Activated CD8-positive, alpha-beta T cell treated with anti-CD3 and anti-CD28 coated beads for 36 hours (primary cell): ENCODE measurements at regions not wholly inside any gene's neighbourhood (a gene's known extent, or its start where the extent isn't known, plus 50 kb on each side); places are given as distances from the start of the nearest gene placed in this dataset.
A peak's percentile ranks its signal among the peaks of the same experiment; 100 is the strongest.

Source experiments
- ATAC-seq: fragments of 200-7000 bp; cut with Tn5 transposase; one replicate; pipeline ENCODE4 v1.10.0; 2021; ENCODE audit warnings: mild to moderate bottlenecking, moderate library complexity
- CTCF ChIA-PET: fragments of 350-600 bp; sonication (Branson Sonifier 250); formaldehyde crosslinking; loops from one replicate; lab custom pipeline; 2021; ENCODE audit warnings: antibody characterized with exemption; lab: Charles Lee
- POLR2A ChIA-PET: fragments of 350-600 bp; sonication (Branson Sonifier 250); formaldehyde crosslinking; loops from one replicate; lab custom pipeline; 2021; ENCODE audit warnings: antibody characterized with exemption; lab: Charles Lee
- DNase-seq: peaks from one replicate; pipeline ENCODE4 v3.0.0-alpha.2; 2020
- H3K27ac Mint-ChIP-seq: one replicate; pipeline ENCODE4 v1.8.0; 2021; ENCODE audit warnings: mild to moderate bottlenecking, mixed read lengths
- H3K27me3 Mint-ChIP-seq: one replicate; pipeline ENCODE4 v1.8.0; 2021; ENCODE audit warnings: mixed read lengths
- H3K36me3 Mint-ChIP-seq: one replicate; pipeline ENCODE4 v1.8.0; 2021; ENCODE audit warnings: low read depth, mixed read lengths
- H3K4me1 Mint-ChIP-seq: one replicate; pipeline ENCODE4 v1.8.0; 2021; ENCODE audit warnings: low read depth, mixed read lengths
- H3K4me3 Mint-ChIP-seq: one replicate; pipeline ENCODE4 v1.8.0; 2021; ENCODE audit warnings: mild to moderate bottlenecking, moderate library complexity, mixed read lengths
- H3K9me3 Mint-ChIP-seq: one replicate; pipeline ENCODE4 v1.8.0; 2021; ENCODE audit warnings: mixed read lengths
- CTCF ChIP-seq: fragments of 200-600 bp; IDR thresholded peaks from one replicate; pipeline ENCODE4 v1.8.0; 2022; ENCODE audit warnings: antibody characterized with exemption, mild to moderate bottlenecking
- intact Hi-C: fragments of 100-400 bp; cut with micrococcal nuclease; formaldehyde crosslinking; loops from one replicate; pipeline ENCODE4 v1.10.0; 2022

GRCh38 chr9:16191691-16192402 is 639.0 kb downstream of the CCDC171 start:
- peak; percentile 89 for ATAC-seq
- POLR2A ChIA-PET = no interaction called here

GRCh38 chr9:16192403-16193017 is 639.7 kb downstream of the CCDC171 start:
- Mint-ChIP-seq H3K9me3 (peaks cover 6% of the 10 kb centered on the region), H3K4me1 (no peaks in the 10 kb centered on the region), H3K36me3 (no peaks in the 10 kb centered on the region), H3K27ac (no peak overlapping the region), H3K27me3 (no peaks in the 10 kb centered on the region), H3K4me3 (no peak overlapping the region)
- no peak for DNase-seq
- no peak for TF ChIP-seq CTCF
- CTCF ChIA-PET = no interaction called here
- POLR2A ChIA-PET = no interaction called here
- intact Hi-C loops = no loop called here
- no peak for ATAC-seq

More at GRCh38 chr9:16191691-16192402, 639.0 kb downstream of the CCDC171 start:
- Mint-ChIP-seq H3K27ac (no peak overlapping the region), H3K36me3 (no peaks in the 10 kb centered on the region), H3K9me3 (peaks cover 6% of the 10 kb centered on the region), H3K4me1 (no peaks in the 10 kb centered on the region), H3K27me3 (no peaks in the 10 kb centered on the region), H3K4me3 (no peak overlapping the region)
- TF ChIP-seq CTCF = peak; percentile 30
- intact Hi-C loops = no loop called here
- peak; percentile 73 for DNase-seq
- CTCF ChIA-PET = interaction anchor here (1.1 kb wide), 1 partner anchor 9 kb away, joined by 3 read pairs; no protein-coding TSS in a partner anchor

GRCh38 chr9:16193066-16193465 is 640.2 kb downstream of the CCDC171 start:
- POLR2A ChIA-PET = no interaction called here
- Mint-ChIP-seq H3K36me3 (no peaks in the 10 kb centered on the region), H3K9me3 (peaks cover 6% of the 10 kb centered on the region), H3K4me3 (no peak overlapping the region), H3K27me3 (no peaks in the 10 kb centered on the region), H3K4me1 (no peaks in the 10 kb centered on the region), H3K27ac (no peak overlapping the region)
- no peak for ATAC-seq
- DNase-seq = no peak
- TF ChIP-seq CTCF = no peak
- CTCF ChIA-PET = no interaction called here
- intact Hi-C loops = no loop called here

DNA sequence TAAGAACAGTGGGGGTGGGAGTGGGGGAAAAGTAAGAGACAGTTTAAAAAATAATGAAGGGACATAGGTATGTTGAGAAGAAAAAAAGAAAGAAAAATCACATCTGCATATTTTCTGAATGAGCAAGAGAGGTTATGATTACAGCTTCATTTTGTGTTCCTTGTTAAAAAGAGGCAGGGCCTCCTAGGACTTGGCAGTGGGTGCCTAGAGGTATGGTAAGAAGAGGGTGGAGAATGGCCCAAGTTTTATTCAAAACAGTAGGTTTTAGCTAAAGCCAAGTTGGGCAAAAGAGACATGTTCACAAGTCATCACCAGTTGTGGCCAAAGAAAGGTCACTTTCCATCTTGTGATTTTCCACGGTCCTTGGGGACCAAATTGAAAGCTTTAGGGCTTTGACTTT is 643.4 kb downstream of the CCDC171 start:
- ATAC-seq = no peak
- H3K9me3 Mint-ChIP-seq = no peaks in the 10 kb centered on the region

More for the DNA sequence above, 643.4 kb downstream of the CCDC171 start:
- POLR2A ChIA-PET = no interaction called here
- Mint-ChIP-seq H3K4me1 (no peaks in the 10 kb centered on the region), H3K36me3 (no peaks in the 10 kb centered on the region), H3K27ac (no peak overlapping the region), H3K4me3 (no peak overlapping the region), H3K27me3 (no peaks in the 10 kb centered on the region)
- CTCF ChIA-PET = interaction anchor here (0.8 kb wide), 1 partner anchor 42 kb away, joined by 3 read pairs; no protein-coding TSS in a partner anchor
- DNase-seq = no peak
- no peak for TF ChIP-seq CTCF
- intact Hi-C loops = no loop called here
